ENCODE measurements at regions not wholly inside any gene's neighbourhood (a gene's known extent, or its start where the extent isn't known, plus 50 kb on each side); places are given as distances from the start of the nearest gene placed in this dataset.

GRCh38 chr5:138661291-138661960 is 86.2 kb upstream of the HSPA9 start:
- Histone ChIP-seq H3K27me3 (ENCODE audit: insufficient read depth, low read length) (peaks cover 38% of the 10 kb centered on the region), H2AFZ (ENCODE audit: low read depth, low read length) (no peak overlapping the region), H3K4me2 (ENCODE audit: low read length) (no peak overlapping the region), H3K4me1 (ENCODE audit: insufficient read depth, low read length) (no peaks in the 10 kb centered on the region), H4K20me1 (ENCODE audit: insufficient read depth, low read length) (no peaks in the 10 kb centered on the region), H3K79me2 (ENCODE audit: insufficient read depth, low read length) (no peaks in the 10 kb centered on the region), H3K36me3 (ENCODE audit: insufficient read depth, low read length) (no peaks in the 10 kb centered on the region), H3K9ac (ENCODE audit: low read length) (no peak overlapping the region), H3K4me3 (ENCODE audit: insufficient read depth, low read depth, low read length) (no peak overlapping the region), H3K9me3 (ENCODE audit: insufficient read depth, low read depth, low read length) (no peaks in the 10 kb centered on the region), H3K27ac (ENCODE audit: low read depth, low read length) (no peak overlapping the region)
- Mint-ChIP-seq H3K27me3 (ENCODE audit: low read depth, unreplicated experiment) (peaks cover 64% of the 10 kb centered on the region), H3K27ac (ENCODE audit: unreplicated experiment) (no peak overlapping the region), H3K4me1 (ENCODE audit: low read depth, unreplicated experiment) (peaks cover 7% of the 10 kb centered on the region), H3K9me3 (ENCODE audit: unreplicated experiment) (no peaks in the 10 kb centered on the region), H3K36me3 (ENCODE audit: low read depth, unreplicated experiment) (peaks cover 3% of the 10 kb centered on the region), H3K4me3 (ENCODE audit: unreplicated experiment) (no peak overlapping the region)
- TF ChIP-seq EZH2 (IDR thresholded peaks at IDR 0.05; ENCODE audit: insufficient read depth, low read length) (no peak), CTCF (IDR thresholded peaks at IDR 0.05; ENCODE audit: insufficient read depth, low read depth, low read length) (no peak)
- no peak for FAIRE-seq
- no peak for DNase-seq (ENCODE audit: low read depth)

- FAIRE-seq, result no peak
- no peak overlapping the region for H3K9ac ChIP-seq (ENCODE audit: low read length)
Observed at GRCh38 chr5:138660051-138660572, 84.9 kb upstream of the HSPA9 start.

More at GRCh38 chr5:138660051-138660572, 84.9 kb upstream of the HSPA9 start:
- Histone ChIP-seq H3K27ac (ENCODE audit: low read depth, low read length) (no peak overlapping the region), H3K9me3 (ENCODE audit: insufficient read depth, low read depth, low read length) (no peaks in the 10 kb centered on the region), H3K4me1 (ENCODE audit: insufficient read depth, low read length) (peaks cover 3% of the 10 kb centered on the region), H4K20me1 (ENCODE audit: insufficient read depth, low read length) (no peaks in the 10 kb centered on the region), H3K4me2 (ENCODE audit: low read length) (no peak overlapping the region), H3K36me3 (ENCODE audit: insufficient read depth, low read length) (no peaks in the 10 kb centered on the region), H3K4me3 (ENCODE audit: insufficient read depth, low read depth, low read length) (no peak overlapping the region), H3K27me3 (ENCODE audit: insufficient read depth, low read length) (peaks cover 42% of the 10 kb centered on the region), H2AFZ (ENCODE audit: low read depth, low read length) (no peak overlapping the region), H3K79me2 (ENCODE audit: insufficient read depth, low read length) (no peaks in the 10 kb centered on the region)
- H3K4me3 Mint-ChIP-seq (ENCODE audit: unreplicated experiment), result no peak overlapping the region
- peaks cover 3% of the 10 kb centered on the region for H3K36me3 Mint-ChIP-seq (ENCODE audit: low read depth, unreplicated experiment)
- peaks cover 65% of the 10 kb centered on the region for H3K27me3 Mint-ChIP-seq (ENCODE audit: low read depth, unreplicated experiment)
- peaks cover 6% of the 10 kb centered on the region for H3K4me1 Mint-ChIP-seq (ENCODE audit: low read depth, unreplicated experiment)
- H3K9me3 Mint-ChIP-seq (ENCODE audit: unreplicated experiment), result no peaks in the 10 kb centered on the region
- TF ChIP-seq EZH2 (IDR thresholded peaks at IDR 0.05; ENCODE audit: insufficient read depth, low read length), result no peak
- no peak for TF ChIP-seq CTCF (IDR thresholded peaks at IDR 0.05; ENCODE audit: insufficient read depth, low read depth, low read length)
- no peak for DNase-seq (ENCODE audit: low read depth)
- no peak overlapping the region for H3K27ac Mint-ChIP-seq (ENCODE audit: unreplicated experiment)
